ENCODE measurements at regions not wholly inside any gene's neighbourhood (a gene's known extent, or its start where the extent isn't known, plus 50 kb on each side); places are given as distances from the start of the nearest gene placed in this dataset.

- peaks cover 55% of the 10 kb centered on the region for H3K4me1 ChIP-seq (ENCODE audit: control insufficient read depth, low read length)
- no peaks in the 10 kb centered on the region for H3K9me2 ChIP-seq (replicated peaks; ENCODE audit: control insufficient read depth, low read length)
- peak overlapping the region; percentile 46 for H3K27ac ChIP-seq (ENCODE audit: low read depth, low read length)
- H3K4me2 ChIP-seq (ENCODE audit: low read length): peak overlapping the region; percentile 50
- no peaks in the 10 kb centered on the region for H3K36me3 ChIP-seq (ENCODE audit: control insufficient read depth, low read length)
- no peaks in the 10 kb centered on the region for H4K20me1 ChIP-seq (ENCODE audit: control insufficient read depth, insufficient read depth, low read depth, low read length)
- H3F3A ChIP-seq (ENCODE audit: control insufficient read depth, insufficient read depth): no peaks in the 10 kb centered on the region
- H3K27me3 ChIP-seq (ENCODE audit: control insufficient read depth, low read length): no peaks in the 10 kb centered on the region
- TF ChIP-seq EZH2phosphoT487 (IDR thresholded peaks at IDR 0.05; ENCODE audit: borderline replicate concordance, low read length): no peak
- TF ChIP-seq CTCF (IDR thresholded peaks at IDR 0.05; ENCODE audit: low read depth, low read length, poor library complexity, severe bottlenecking): no peak
- no peaks in the 10 kb centered on the region for H3K9me3 ChIP-seq (ENCODE audit: control insufficient read depth, insufficient read depth, low read length)
- H3K4me3 ChIP-seq (ENCODE audit: low read length): peak overlapping the region; percentile 28; the same call in 1 of the 2 replicates
- no peaks in the 10 kb centered on the region for H3K79me2 ChIP-seq (ENCODE audit: control insufficient read depth, low read length)
Measured at GRCh38 chr9:129416821-129417539, 203.9 kb downstream of the C9orf50 start.

GRCh38 chr9:129415942-129416651 is 204.8 kb downstream of the C9orf50 start:
- Histone ChIP-seq H3K4me1 (ENCODE audit: control insufficient read depth, low read length) (peaks cover 55% of the 10 kb centered on the region), H4K20me1 (ENCODE audit: control insufficient read depth, insufficient read depth, low read depth, low read length) (no peaks in the 10 kb centered on the region), H3K27me3 (ENCODE audit: control insufficient read depth, low read length) (no peaks in the 10 kb centered on the region), H3K36me3 (ENCODE audit: control insufficient read depth, low read length) (no peaks in the 10 kb centered on the region), H3K4me3 (ENCODE audit: low read length) (peak overlapping the region; percentile 28; the same call in 1 of the 2 replicates), H3K9me2 (replicated peaks; ENCODE audit: control insufficient read depth, low read length) (no peaks in the 10 kb centered on the region), H3K79me2 (ENCODE audit: control insufficient read depth, low read length) (no peaks in the 10 kb centered on the region), H3K27ac (ENCODE audit: low read depth, low read length) (peak overlapping the region; percentile 46), H3K4me2 (ENCODE audit: low read length) (peak overlapping the region; percentile 50), H3K9me3 (ENCODE audit: control insufficient read depth, insufficient read depth, low read length) (no peaks in the 10 kb centered on the region), H3F3A (ENCODE audit: control insufficient read depth, insufficient read depth) (no peaks in the 10 kb centered on the region)
- TF ChIP-seq CTCF (IDR thresholded peaks at IDR 0.05; ENCODE audit: low read depth, low read length, poor library complexity, severe bottlenecking): no peak
- TF ChIP-seq EZH2phosphoT487 (IDR thresholded peaks at IDR 0.05; ENCODE audit: borderline replicate concordance, low read length): no peak

GRCh38 chr9:129414993-129415941 is 205.6 kb downstream of the C9orf50 start:
- Histone ChIP-seq H3K27ac (ENCODE audit: low read depth, low read length) (no peak overlapping the region), H3K36me3 (ENCODE audit: control insufficient read depth, low read length) (no peaks in the 10 kb centered on the region), H3F3A (ENCODE audit: control insufficient read depth, insufficient read depth) (no peaks in the 10 kb centered on the region), H3K9me3 (ENCODE audit: control insufficient read depth, insufficient read depth, low read length) (peaks cover 4% of the 10 kb centered on the region; the same call in 1 of the 2 replicates), H3K9me2 (replicated peaks; ENCODE audit: control insufficient read depth, low read length) (no peaks in the 10 kb centered on the region), H3K4me2 (ENCODE audit: low read length) (0 out of 2 replicates have a peak overlapping the region, but pooled peaks have one; percentile 20), H3K79me2 (ENCODE audit: control insufficient read depth, low read length) (no peaks in the 10 kb centered on the region), H3K4me3 (ENCODE audit: low read length) (no peak overlapping the region), H3K4me1 (ENCODE audit: control insufficient read depth, low read length) (peaks cover 55% of the 10 kb centered on the region), H3K27me3 (ENCODE audit: control insufficient read depth, low read length) (no peaks in the 10 kb centered on the region), H4K20me1 (ENCODE audit: control insufficient read depth, insufficient read depth, low read depth, low read length) (no peaks in the 10 kb centered on the region)
- TF ChIP-seq CTCF (IDR thresholded peaks at IDR 0.05; ENCODE audit: low read depth, low read length, poor library complexity, severe bottlenecking): no peak
- no peak for TF ChIP-seq EZH2phosphoT487 (IDR thresholded peaks at IDR 0.05; ENCODE audit: borderline replicate concordance, low read length)

Measured in DOHH2 (cell line).